T47D (cell line): ENCODE measurements at regions not wholly inside any gene's neighbourhood (a gene's known extent, or its start where the extent isn't known, plus 50 kb on each side); places are given as distances from the start of the nearest gene placed in this dataset.

Experiments
- DNase-seq, 2 experiments: peaks; one replicate each; pipeline versions ENCODE4 v3.0.0 to v3.0.0-alpha.2; 2011 to 2012; ENCODE audit warnings: low read depth in 1 of 2, low spot score in 1 of 2
- JUND ChIP-seq: IDR thresholded peaks from 2 replicates; pipeline ENCODE4 v1.6.1; 2012; ENCODE audit warnings: low read depth
- in situ Hi-C: cut with HindIII; loops from 2 replicates; pipeline ENCODE4 v1.10.0; 2016; ENCODE audit warnings: low sequenced_read_pairs, low pct_unique_long_range_greater_than_20kb

- TF ChIP-seq JUND = peak; percentile 91; the same call in 1 of the 2 replicates
- peak; percentile 35 to 96 for DNase-seq
- in situ Hi-C loops = no loop called here
Measured at GRCh38 chr2:217092710-217093379, 233.0 kb upstream of the TNP1 start.

GRCh38 chr2:217091531-217091930 is 231.7 kb upstream of the TNP1 start:
- in situ Hi-C loops = no loop called here
- no peak for TF ChIP-seq JUND
- DNase-seq = peak in 1 of 2 experiments; percentile 67

- DNase-seq = peak; percentile 16 to 90
- TF ChIP-seq JUND = peak; percentile 76
- in situ Hi-C loops = no loop called here
Measured at GRCh38 chr2:217090884-217091283, 231.0 kb upstream of the TNP1 start.

GRCh38 chr2:217090024-217090473 is 230.2 kb upstream of the TNP1 start:
- DNase-seq = peak in 1 of 2 experiments; percentile 26
- in situ Hi-C loops = no loop called here

GRCh38 chr2:217086718-217087117 is 226.9 kb upstream of the TNP1 start:
- in situ Hi-C loops = no loop called here
- no peak for TF ChIP-seq JUND
- DNase-seq = no peak

More at GRCh38 chr2:217090024-217090473, 230.2 kb upstream of the TNP1 start:
- TF ChIP-seq JUND = no peak

- in situ Hi-C loops = no loop called here
- no peak for TF ChIP-seq JUND
- no peak for DNase-seq
Measured at GRCh38 chr2:217086038-217086522, 226.2 kb upstream of the TNP1 start.

- TF ChIP-seq JUND = no peak
- no peak for DNase-seq
- in situ Hi-C loops = no loop called here
Measured at GRCh38 chr2:217085543-217085942, 225.7 kb upstream of the TNP1 start.

GRCh38 chr2:217081799-217082198 is 221.9 kb upstream of the TNP1 start:
- no peak for DNase-seq
- in situ Hi-C loops = no loop called here
- no peak for TF ChIP-seq JUND

GRCh38 chr2:217079165-217079564 is 219.3 kb upstream of the TNP1 start:
- DNase-seq = no peak
- TF ChIP-seq JUND = no peak
- in situ Hi-C loops = no loop called here

- DNase-seq = no peak
- in situ Hi-C loops = no loop called here
- no peak for TF ChIP-seq JUND
Measured at GRCh38 chr2:217077831-217078407, 218.1 kb upstream of the TNP1 start.

GRCh38 chr2:217076657-217077232 is 216.9 kb upstream of the TNP1 start:
- in situ Hi-C loops = no loop called here
- DNase-seq = no peak
- TF ChIP-seq JUND = no peak

GRCh38 chr2:217076058-217076435 is 216.2 kb upstream of the TNP1 start:
- in situ Hi-C loops = no loop called here
- TF ChIP-seq JUND = no peak
- no peak for DNase-seq
